ENCODE measurements at regions not wholly inside any gene's neighbourhood (a gene's known extent, or its start where the extent isn't known, plus 50 kb on each side); places are given as distances from the start of the nearest gene placed in this dataset.

DNA sequence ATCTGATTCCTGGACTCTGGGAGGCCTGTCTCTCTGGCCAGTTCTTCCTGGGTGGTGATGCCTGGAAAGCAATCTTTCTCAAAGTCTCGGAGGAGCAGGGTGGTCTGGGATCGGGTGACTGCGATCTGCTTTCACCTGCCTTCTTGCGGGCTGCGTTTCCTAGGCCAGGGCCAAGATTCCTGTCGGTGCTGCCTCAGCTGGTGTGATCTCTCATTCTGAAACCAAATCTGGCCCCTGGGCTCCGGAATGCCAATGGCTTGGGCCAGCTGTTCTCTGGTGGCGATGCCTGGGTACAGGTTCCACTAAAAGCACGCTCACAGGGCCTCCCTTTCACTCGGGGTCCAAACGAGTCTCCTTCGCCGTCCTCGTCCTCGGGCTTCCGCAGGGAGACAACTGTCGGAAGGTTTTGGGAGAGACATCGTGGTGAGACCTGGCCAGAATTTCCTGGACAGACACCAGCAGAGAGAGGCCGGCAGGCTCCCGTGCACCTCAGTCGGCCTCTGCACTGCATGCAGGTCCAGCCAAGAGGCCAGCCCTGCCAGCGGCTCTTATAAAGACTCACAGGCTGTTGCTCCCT lies 187.1 kb downstream of the ALG10 start:
- Histone ChIP-seq H2AFZ (ENCODE audit: low read length) (no peak overlapping the region), H3K36me3 (replicated peaks in 1 of 2; ENCODE audit: control insufficient read depth in 1 of 2, insufficient read depth in 2 of 2, low read length in 2 of 2) (no peaks in the 10 kb centered on the region), H3K9ac (ENCODE audit: insufficient read depth, low read depth, low read length) (no peak overlapping the region), H3K27me3 (ENCODE audit: control insufficient read depth in 1 of 2, insufficient read depth in 2 of 2, low read length in 2 of 2) (peaks cover 0 to 1% of the 10 kb centered on the region in 2 experiments; a peak in 1 of 5 replicates), H3K27ac (ENCODE audit: extremely low read length, insufficient read depth, low read length) (no peak overlapping the region), H3K4me2 (ENCODE audit: low read depth, low read length) (no peak overlapping the region), H3K4me3 (replicated peaks in 1 of 3; ENCODE audit: insufficient read depth in 1 of 3, low read depth in 2 of 3, low read length in 3 of 3) (no peak overlapping the region), H3K79me2 (ENCODE audit: insufficient read depth, low read length) (no peaks in the 10 kb centered on the region), H3K4me1 (ENCODE audit: insufficient read depth, low read length) (no peaks in the 10 kb centered on the region), H3K9me3 (ENCODE audit: low read length) (no peaks in the 10 kb centered on the region), H4K20me1 (ENCODE audit: insufficient read depth, low read length) (no peaks in the 10 kb centered on the region)
- FAIRE-seq (no peak), DNase-seq (ENCODE audit: low spot score) (no peak), ATAC-seq (peak; percentile 44; the same call in 2 of the 3 replicates)
- ChIA-PET CTCF (ENCODE audit: low intra/inter-chr PET ratio, low total read pairs) (no interaction called here), POLR2A (no interaction called here)
- in situ Hi-C loops (cut with HindIII; ENCODE audit: extremely low pct_ligation_motif_present, low pct_unique_long_range_greater_than_20kb) (loop anchor here (25.0 kb wide), 1 partner anchor 1272 kb away; no protein-coding TSS in a partner anchor), intact Hi-C loops (cut with micrococcal nuclease; ENCODE audit: unreplicated experiment) (no loop called here)
- no TSS peak for BruUV-seq (replicated peaks)
- WGBS (ENCODE audit: low lambda C conversion rate), result 41% methylated on average over 21 of the region's 22 CpGs
- TF ChIP-seq, protein P1, sequence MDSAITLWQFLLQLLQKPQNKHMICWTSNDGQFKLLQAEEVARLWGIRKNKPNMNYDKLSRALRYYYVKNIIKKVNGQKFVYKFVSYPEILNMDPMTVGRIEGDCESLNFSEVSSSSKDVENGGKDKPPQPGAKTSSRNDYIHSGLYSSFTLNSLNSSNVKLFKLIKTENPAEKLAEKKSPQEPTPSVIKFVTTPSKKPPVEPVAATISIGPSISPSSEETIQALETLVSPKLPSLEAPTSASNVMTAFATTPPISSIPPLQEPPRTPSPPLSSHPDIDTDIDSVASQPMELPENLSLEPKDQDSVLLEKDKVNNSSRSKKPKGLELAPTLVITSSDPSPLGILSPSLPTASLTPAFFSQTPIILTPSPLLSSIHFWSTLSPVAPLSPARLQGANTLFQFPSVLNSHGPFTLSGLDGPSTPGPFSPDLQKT (CRISPR knock-in tag; IDR thresholded peaks at IDR 0.05; ENCODE audit: borderline replicate concordance), result no peak
- TF ChIP-seq ZBTB38 (CRISPR knock-in tag; IDR thresholded peaks at IDR 0.05), result no peak
- no peak for TF ChIP-seq HDAC1 (CRISPR knock-in tag; IDR thresholded peaks at IDR 0.05)
- TF ChIP-seq PAF1 (CRISPR knock-in tag; IDR thresholded peaks at IDR 0.05), result no peak
- TF ChIP-seq ZNF329 (CRISPR knock-in tag; IDR thresholded peaks at IDR 0.05; ENCODE audit: low read depth), result no peak
- no peak for TF ChIP-seq NAIF1 (CRISPR knock-in tag; IDR thresholded peaks at IDR 0.05; ENCODE audit: borderline replicate concordance)
- TF ChIP-seq, protein P2, sequence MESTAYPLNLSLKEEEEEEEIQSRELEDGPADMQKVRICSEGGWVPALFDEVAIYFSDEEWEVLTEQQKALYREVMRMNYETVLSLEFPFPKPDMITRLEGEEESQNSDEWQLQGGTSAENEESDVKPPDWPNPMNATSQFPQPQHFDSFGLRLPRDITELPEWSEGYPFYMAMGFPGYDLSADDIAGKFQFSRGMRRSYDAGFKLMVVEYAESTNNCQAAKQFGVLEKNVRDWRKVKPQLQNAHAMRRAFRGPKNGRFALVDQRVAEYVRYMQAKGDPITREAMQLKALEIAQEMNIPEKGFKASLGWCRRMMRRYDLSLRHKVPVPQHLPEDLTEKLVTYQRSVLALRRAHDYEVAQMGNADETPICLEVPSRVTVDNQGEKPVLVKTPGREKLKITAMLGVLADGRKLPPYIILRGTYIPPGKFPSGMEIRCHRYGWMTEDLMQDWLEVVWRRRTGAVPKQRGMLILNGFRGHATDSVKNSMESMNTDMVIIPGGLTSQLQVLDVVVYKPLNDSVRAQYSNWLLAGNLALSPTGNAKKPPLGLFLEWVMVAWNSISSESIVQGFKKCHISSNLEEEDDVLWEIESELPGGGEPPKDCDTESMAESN (CRISPR knock-in tag; conservative IDR thresholded peaks at IDR 0.05), result no peak
- TF ChIP-seq ZEB1 (IDR thresholded peaks at IDR 0.05; ENCODE audit: insufficient replicate concordance, low read depth), result no peak
- TF ChIP-seq KLF15 (CRISPR knock-in tag; IDR thresholded peaks at IDR 0.05; ENCODE audit: borderline replicate concordance), result no peak
- TF ChIP-seq CBX1 (IDR thresholded peaks at IDR 0.05; ENCODE audit: low read depth), result no peak
- TF ChIP-seq ZNF264 (CRISPR knock-in tag; IDR thresholded peaks at IDR 0.05), result no peak
- TF ChIP-seq TARDBP (CRISPR knock-in tag; IDR thresholded peaks at IDR 0.05), result no peak
- TF ChIP-seq, protein P3, sequence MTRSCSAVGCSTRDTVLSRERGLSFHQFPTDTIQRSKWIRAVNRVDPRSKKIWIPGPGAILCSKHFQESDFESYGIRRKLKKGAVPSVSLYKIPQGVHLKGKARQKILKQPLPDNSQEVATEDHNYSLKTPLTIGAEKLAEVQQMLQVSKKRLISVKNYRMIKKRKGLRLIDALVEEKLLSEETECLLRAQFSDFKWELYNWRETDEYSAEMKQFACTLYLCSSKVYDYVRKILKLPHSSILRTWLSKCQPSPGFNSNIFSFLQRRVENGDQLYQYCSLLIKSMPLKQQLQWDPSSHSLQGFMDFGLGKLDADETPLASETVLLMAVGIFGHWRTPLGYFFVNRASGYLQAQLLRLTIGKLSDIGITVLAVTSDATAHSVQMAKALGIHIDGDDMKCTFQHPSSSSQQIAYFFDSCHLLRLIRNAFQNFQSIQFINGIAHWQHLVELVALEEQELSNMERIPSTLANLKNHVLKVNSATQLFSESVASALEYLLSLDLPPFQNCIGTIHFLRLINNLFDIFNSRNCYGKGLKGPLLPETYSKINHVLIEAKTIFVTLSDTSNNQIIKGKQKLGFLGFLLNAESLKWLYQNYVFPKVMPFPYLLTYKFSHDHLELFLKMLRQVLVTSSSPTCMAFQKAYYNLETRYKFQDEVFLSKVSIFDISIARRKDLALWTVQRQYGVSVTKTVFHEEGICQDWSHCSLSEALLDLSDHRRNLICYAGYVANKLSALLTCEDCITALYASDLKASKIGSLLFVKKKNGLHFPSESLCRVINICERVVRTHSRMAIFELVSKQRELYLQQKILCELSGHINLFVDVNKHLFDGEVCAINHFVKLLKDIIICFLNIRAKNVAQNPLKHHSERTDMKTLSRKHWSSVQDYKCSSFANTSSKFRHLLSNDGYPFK (CRISPR knock-in tag; IDR thresholded peaks at IDR 0.05; ENCODE audit: borderline replicate concordance), result no peak
- no peak for TF ChIP-seq ZNF776 (CRISPR knock-in tag; IDR thresholded peaks at IDR 0.05)
- TF ChIP-seq, protein P4, sequence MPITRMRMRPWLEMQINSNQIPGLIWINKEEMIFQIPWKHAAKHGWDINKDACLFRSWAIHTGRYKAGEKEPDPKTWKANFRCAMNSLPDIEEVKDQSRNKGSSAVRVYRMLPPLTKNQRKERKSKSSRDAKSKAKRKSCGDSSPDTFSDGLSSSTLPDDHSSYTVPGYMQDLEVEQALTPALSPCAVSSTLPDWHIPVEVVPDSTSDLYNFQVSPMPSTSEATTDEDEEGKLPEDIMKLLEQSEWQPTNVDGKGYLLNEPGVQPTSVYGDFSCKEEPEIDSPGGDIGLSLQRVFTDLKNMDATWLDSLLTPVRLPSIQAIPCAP (CRISPR knock-in tag; IDR thresholded peaks at IDR 0.05; ENCODE audit: low read depth), result no peak
- TF ChIP-seq, protein P5, sequence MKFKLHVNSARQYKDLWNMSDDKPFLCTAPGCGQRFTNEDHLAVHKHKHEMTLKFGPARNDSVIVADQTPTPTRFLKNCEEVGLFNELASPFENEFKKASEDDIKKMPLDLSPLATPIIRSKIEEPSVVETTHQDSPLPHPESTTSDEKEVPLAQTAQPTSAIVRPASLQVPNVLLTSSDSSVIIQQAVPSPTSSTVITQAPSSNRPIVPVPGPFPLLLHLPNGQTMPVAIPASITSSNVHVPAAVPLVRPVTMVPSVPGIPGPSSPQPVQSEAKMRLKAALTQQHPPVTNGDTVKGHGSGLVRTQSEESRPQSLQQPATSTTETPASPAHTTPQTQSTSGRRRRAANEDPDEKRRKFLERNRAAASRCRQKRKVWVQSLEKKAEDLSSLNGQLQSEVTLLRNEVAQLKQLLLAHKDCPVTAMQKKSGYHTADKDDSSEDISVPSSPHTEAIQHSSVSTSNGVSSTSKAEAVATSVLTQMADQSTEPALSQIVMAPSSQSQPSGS (CRISPR knock-in tag; IDR thresholded peaks at IDR 0.05), result no peak
- TF ChIP-seq ZNF775 (CRISPR knock-in tag; IDR thresholded peaks at IDR 0.05; ENCODE audit: borderline replicate concordance), result no peak

All from HepG2 (cell line).